AG04449 (cell line): ENCODE measurements at regions not wholly inside any gene's neighbourhood (a gene's known extent, or its start where the extent isn't known, plus 50 kb on each side); places are given as distances from the start of the nearest gene placed in this dataset.

Experiments used
- CTCF ChIA-PET: fragments of 350-600 bp; formaldehyde crosslinking; extraction: SDS; loops from one replicate; lab custom pipeline; 2021; ENCODE audit warnings: antibody characterized with exemption; lab: Yijun Ruan, JAX
- POLR2A ChIA-PET: fragments of 400-600, 350-600 bp; formaldehyde crosslinking; extraction: SDS; loops from one replicate; lab custom pipeline; 2020; ENCODE audit warnings: antibody characterized with exemption, inconsistent platforms; lab: Yijun Ruan, JAX
- DNase-seq: peaks from one replicate; pipeline ENCODE4 v3.0.0-alpha.2; 2010; ENCODE audit warnings: low read depth, low spot score
- H3K4me3 ChIP-seq: 2 replicates; pipeline ENCODE4 v1.5.1; 2011; ENCODE audit warnings: low read depth, mild to moderate bottlenecking, control low read depth, low read length
- CTCF ChIP-seq: IDR thresholded peaks from one replicate; pipeline ENCODE4 v1.5.1; 2011; ENCODE audit warnings: mild to moderate bottlenecking, moderate library complexity, low read length, control low read depth, inconsistent platforms; ENCODE audit not compliant: insufficient read depth; ENCODE audit errors: missing control alignments

- POLR2A ChIA-PET = no interaction called here
- H3K4me3 ChIP-seq = no peak overlapping the region
- CTCF ChIA-PET = interaction anchor here (1.2 to 1.6 kb wide), 4 partner anchors 10 to 239 kb away, joined by 3 to 4 read pairs (median 4); no protein-coding TSS in a partner anchor
- no peak for TF ChIP-seq CTCF
- no peak for DNase-seq
Observed at GRCh38 chr2:120441351-120441700, 95.4 kb downstream of the INHBB start.

GRCh38 chr2:120441744-120442471 is 96.0 kb downstream of the INHBB start:
- no peak for TF ChIP-seq CTCF
- peak overlapping the region; percentile 29 for H3K4me3 ChIP-seq
- ChIA-PET CTCF (interaction anchor here (1.2 to 1.6 kb wide), 4 partner anchors 10 to 239 kb away, joined by 3 to 4 read pairs (median 4); no protein-coding TSS in a partner anchor), POLR2A (no interaction called here)
- no peak for DNase-seq

- no peak for TF ChIP-seq CTCF
- ChIA-PET POLR2A (no interaction called here), CTCF (no interaction called here)
- H3K4me3 ChIP-seq = no peak overlapping the region; the same call in 1 of the 2 replicates
- DNase-seq = no peak
Observed at GRCh38 chr2:120442541-120442922, 96.6 kb downstream of the INHBB start.

- no peak for TF ChIP-seq CTCF
- ChIA-PET CTCF (interaction anchor here (1.4 kb wide), 1 partner anchor 9 kb away, joined by 4 read pairs; no protein-coding TSS in a partner anchor), POLR2A (no interaction called here)
- DNase-seq = no peak
- H3K4me3 ChIP-seq = no peak overlapping the region; the same call in 1 of the 2 replicates
Observed at GRCh38 chr2:120442923-120443571, 97.1 kb downstream of the INHBB start.

GRCh38 chr2:120443946-120444345 is 98.0 kb downstream of the INHBB start:
- CTCF ChIA-PET = interaction anchor here (1.4 kb wide), 1 partner anchor 8 kb away, joined by 4 read pairs; no protein-coding TSS in a partner anchor
- POLR2A ChIA-PET = no interaction called here
- H3K4me3 ChIP-seq = no peak overlapping the region
- DNase-seq = no peak
- no peak for TF ChIP-seq CTCF

- TF ChIP-seq CTCF = no peak
- ChIA-PET POLR2A (no interaction called here), CTCF (interaction anchor here (1.4 kb wide), 1 partner anchor 8 kb away, joined by 4 read pairs; no protein-coding TSS in a partner anchor)
- DNase-seq = no peak
- no peak overlapping the region for H3K4me3 ChIP-seq
Observed at GRCh38 chr2:120444691-120445240, 98.8 kb downstream of the INHBB start.
